ENCODE measurements at regions not wholly inside any gene's neighbourhood (a gene's known extent, or its start where the extent isn't known, plus 50 kb on each side); places are given as distances from the start of the nearest gene placed in this dataset.

- TF ChIP-seq POLR2A (IDR thresholded peaks at IDR 0.05; ENCODE audit: low read depth, low read length) (no peak), TAF1 (IDR thresholded peaks at IDR 0.05; ENCODE audit: low read depth, low read length) (no peak), POLR2AphosphoS5 (IDR thresholded peaks at IDR 0.05; ENCODE audit: low read depth, low read length) (no peak), SPI1 (IDR thresholded peaks at IDR 0.05; ENCODE audit: low read depth, low read length) (no peak), PAX5 (IDR thresholded peaks at IDR 0.05; ENCODE audit: insufficient read depth, low read length, severe bottlenecking) (no peak), POU2F2 (IDR thresholded peaks at IDR 0.05; ENCODE audit: low read depth, low read length) (no peak)
Observed at GRCh38 chr13:84885868-84886267, 913.4 kb downstream of the SLITRK6 start.

Data from GM12891 (cell line).